ENCODE measurements at regions not wholly inside any gene's neighbourhood (a gene's known extent, or its start where the extent isn't known, plus 50 kb on each side); places are given as distances from the start of the nearest gene placed in this dataset.

DNA sequence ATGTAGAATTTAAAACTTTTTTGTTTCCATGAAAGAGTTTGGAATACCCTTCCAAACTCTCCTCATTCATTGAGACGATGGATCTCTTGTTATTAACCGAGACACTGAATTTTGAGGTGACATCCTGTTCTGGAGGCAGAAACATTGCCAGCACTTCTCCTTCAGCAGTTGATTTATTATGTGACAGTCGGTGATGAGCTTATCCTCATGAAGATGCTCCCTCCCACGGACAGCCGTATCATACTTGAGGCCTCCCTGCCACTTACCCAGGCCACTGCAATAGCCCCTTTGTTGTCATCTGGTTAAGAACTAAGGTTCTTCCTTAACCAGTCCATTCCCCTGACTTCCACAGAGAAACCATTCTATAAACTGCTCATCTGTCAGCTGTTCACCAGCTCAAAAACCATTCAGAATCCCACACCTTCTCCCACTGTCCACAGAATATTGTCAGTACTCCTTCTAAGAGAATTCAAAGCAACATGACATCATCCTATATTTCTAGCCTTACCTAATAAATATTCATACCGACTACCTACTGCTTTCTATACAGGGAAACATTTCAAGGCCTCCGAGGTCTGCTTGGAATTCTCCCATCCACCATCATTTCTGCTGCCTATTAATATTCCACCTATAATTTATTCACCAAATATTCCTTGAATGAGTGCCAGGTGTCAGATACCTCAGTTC is 139.0 kb upstream of the TRIB2 start:
- TF ChIP-seq, protein P1, sequence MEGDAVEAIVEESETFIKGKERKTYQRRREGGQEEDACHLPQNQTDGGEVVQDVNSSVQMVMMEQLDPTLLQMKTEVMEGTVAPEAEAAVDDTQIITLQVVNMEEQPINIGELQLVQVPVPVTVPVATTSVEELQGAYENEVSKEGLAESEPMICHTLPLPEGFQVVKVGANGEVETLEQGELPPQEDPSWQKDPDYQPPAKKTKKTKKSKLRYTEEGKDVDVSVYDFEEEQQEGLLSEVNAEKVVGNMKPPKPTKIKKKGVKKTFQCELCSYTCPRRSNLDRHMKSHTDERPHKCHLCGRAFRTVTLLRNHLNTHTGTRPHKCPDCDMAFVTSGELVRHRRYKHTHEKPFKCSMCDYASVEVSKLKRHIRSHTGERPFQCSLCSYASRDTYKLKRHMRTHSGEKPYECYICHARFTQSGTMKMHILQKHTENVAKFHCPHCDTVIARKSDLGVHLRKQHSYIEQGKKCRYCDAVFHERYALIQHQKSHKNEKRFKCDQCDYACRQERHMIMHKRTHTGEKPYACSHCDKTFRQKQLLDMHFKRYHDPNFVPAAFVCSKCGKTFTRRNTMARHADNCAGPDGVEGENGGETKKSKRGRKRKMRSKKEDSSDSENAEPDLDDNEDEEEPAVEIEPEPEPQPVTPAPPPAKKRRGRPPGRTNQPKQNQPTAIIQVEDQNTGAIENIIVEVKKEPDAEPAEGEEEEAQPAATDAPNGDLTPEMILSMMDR (IDR thresholded peaks at IDR 0.05; ENCODE audit: low read depth, low read length, poor library complexity, severe bottlenecking): no peak
- TF ChIP-seq EZH2phosphoT487 (IDR thresholded peaks at IDR 0.05; ENCODE audit: borderline replicate concordance, low read length): no peak
